SK-N-SH (cell line): ENCODE measurements at regions not wholly inside any gene's neighbourhood (a gene's known extent, or its start where the extent isn't known, plus 50 kb on each side); places are given as distances from the start of the nearest gene placed in this dataset.

Source experiments
- CTCF ChIA-PET: fragments of 300-600, 350-600 bp; formaldehyde crosslinking; extraction: SDS; loops from one replicate; lab custom pipeline; 2021; lab: Yijun Ruan, JAX
- POLR2A ChIA-PET: fragments of 350-600 bp; sonication (Branson Sonifier 250); formaldehyde crosslinking; extraction: SDS; loops from one replicate; lab custom pipeline; 2020; ENCODE audit warnings: antibody characterized with exemption, inconsistent platforms; lab: Yijun Ruan, JAX
- DNase-seq: peaks from one replicate; pipeline ENCODE4 v3.0.0; 2012
- H2AFZ ChIP-seq: fragments of 200-600 bp; sonication (generic); 2 replicates; pipeline ENCODE4 v1.8.1; 2016; ENCODE audit warnings: antibody characterized with exemption, mild to moderate bottlenecking, low read depth
- H3F3A ChIP-seq: fragments of 200-600 bp; sonication (generic); replicated peaks from 2 replicates; pipeline ENCODE3; 2016; ENCODE audit warnings: antibody characterized with exemption, mild to moderate bottlenecking; ENCODE audit not compliant: insufficient read depth
- H3K27ac ChIP-seq, 2 experiments: fragments of 200-500 bp in 1 of 2; fragments of 200-600 bp in 1 of 2; sonication (Bioruptor generic) in 1 of 2; sonication (generic), shearing (Covaris generic) in 1 of 2; 2 replicates each; pipeline versions ENCODE4 v1.5.1 to v1.6.1; 2014 to 2016; ENCODE audit warnings: low read depth in 2 of 2, inconsistent platforms in 1 of 2, low read length in 1 of 2, mild to moderate bottlenecking in 1 of 2, mixed read lengths in 1 of 2
- H3K27me3 ChIP-seq: fragments of 200-600 bp; sonication (generic), shearing (Covaris generic); 2 replicates; pipeline ENCODE4 v1.6.1; 2016; ENCODE audit warnings: mixed run types; ENCODE audit not compliant: insufficient read depth
- H3K36me3 ChIP-seq, 2 experiments: fragments of 200-500 bp in 1 of 2; fragments of 200-600 bp in 1 of 2; sonication (Bioruptor generic) in 1 of 2; sonication (generic) in 1 of 2; replicated peaks in 1 of 2; 2 replicates each; pipeline versions ENCODE3 to v1.5.1; 2014 to 2016; ENCODE audit warnings: low read length in 1 of 2, mild to moderate bottlenecking in 1 of 2; ENCODE audit not compliant: insufficient read depth in 2 of 2, control insufficient read depth in 1 of 2
- H3K4me1 ChIP-seq, 2 experiments: fragments of 200-500 bp in 1 of 2; fragments of 200-600 bp in 1 of 2; sonication (Bioruptor generic) in 1 of 2; sonication (generic), shearing (Covaris generic) in 1 of 2; 2 replicates each; pipeline versions ENCODE4 v1.5.1 to v1.6.1; 2014 to 2016; ENCODE audit warnings: low read depth in 1 of 2, low read length in 1 of 2, mixed run types in 1 of 2; ENCODE audit not compliant: insufficient read depth in 2 of 2, control insufficient read depth in 1 of 2
- H3K4me2 ChIP-seq: fragments of 200-600 bp; sonication (generic), shearing (Covaris generic); 2 replicates; pipeline ENCODE4 v1.6.1; 2017; ENCODE audit warnings: mixed run types
- H3K4me3 ChIP-seq, 2 experiments: fragments of 200-500 bp in 1 of 2; fragments of 200-600 bp in 1 of 2; sonication (Bioruptor generic) in 1 of 2; sonication (generic), shearing (Covaris generic) in 1 of 2; 2 replicates each; pipeline versions ENCODE4 v1.5.1 to v1.8.1; 2014 to 2016; ENCODE audit warnings: low read depth in 2 of 2, inconsistent platforms in 1 of 2, low read length in 1 of 2, mild to moderate bottlenecking in 1 of 2, mixed read lengths in 1 of 2, moderate library complexity in 1 of 2
- H3K79me2 ChIP-seq: fragments of 200-600 bp; sonication (generic); 2 replicates; pipeline ENCODE4 v1.8.1; 2017; ENCODE audit warnings: mild to moderate bottlenecking; ENCODE audit not compliant: insufficient read depth
- H3K9ac ChIP-seq: fragments of 200-600 bp; sonication (generic); 2 replicates; pipeline ENCODE4 v1.6.1; 2017; ENCODE audit warnings: mixed run types
- H3K9me2 ChIP-seq: fragments of 200-600 bp; sonication (generic); 2 replicates; pipeline ENCODE4 v1.6.1; 2017; ENCODE audit warnings: mixed run types
- H3K9me3 ChIP-seq: fragments of 200-600 bp; sonication (generic); 2 replicates; pipeline ENCODE4 v1.6.1; 2017; ENCODE audit warnings: mixed run types, mild to moderate bottlenecking, moderate library complexity
- H4K20me1 ChIP-seq: fragments of 200-600 bp; sonication (generic); 2 replicates; pipeline ENCODE4 v1.6.1; 2017; ENCODE audit warnings: mild to moderate bottlenecking, mixed run types; ENCODE audit not compliant: insufficient read depth
- CTCF ChIP-seq: fragments of 200-600 bp; sonication (generic); IDR thresholded peaks from 2 replicates; pipeline ENCODE4 v1.6.1; 2017; ENCODE audit warnings: antibody characterized with exemption, mild to moderate bottlenecking, moderate library complexity
- ELF1 ChIP-seq: IDR thresholded peaks from 2 replicates; pipeline ENCODE4 v1.4.0; 2012
- EP300 ChIP-seq, 2 experiments: IDR thresholded peaks; 2 replicates each; pipeline versions ENCODE4 v1.4.0 to v1.6.1; 2012; ENCODE audit warnings: borderline replicate concordance in 1 of 2, low read depth in 1 of 2, low read length in 1 of 2
- EZH2phosphoT487 ChIP-seq: fragments of 200-600 bp; sonication (generic); IDR thresholded peaks from 2 replicates; pipeline ENCODE4 v1.6.1; 2017; ENCODE audit warnings: low read depth, mixed run types, mild to moderate bottlenecking, antibody characterized with exemption, moderate library complexity, borderline replicate concordance
- FOSL2 ChIP-seq: IDR thresholded peaks from 2 replicates; pipeline ENCODE4 v1.4.0; 2012; ENCODE audit warnings: low read depth, mild to moderate bottlenecking, moderate library complexity, borderline replicate concordance
- IRF3 ChIP-seq: fragments of 150-350 bp; IDR thresholded peaks from 2 replicates; pipeline ENCODE4 v1.6.1; 2016; ENCODE audit warnings: mild to moderate bottlenecking, low read depth, low read length
- JUND ChIP-seq: IDR thresholded peaks from 2 replicates; pipeline ENCODE4 v1.4.0; 2012
- MAX ChIP-seq: IDR thresholded peaks from 2 replicates; pipeline ENCODE4 v1.4.0; 2012; ENCODE audit warnings: low read depth
- MEF2A ChIP-seq: IDR thresholded peaks from 2 replicates; pipeline ENCODE4 v1.4.0; 2012; ENCODE audit warnings: low read depth, borderline replicate concordance
- MXI1 ChIP-seq: IDR thresholded peaks from 2 replicates; pipeline ENCODE4 v1.6.1; 2012; ENCODE audit warnings: mild to moderate bottlenecking, low read depth, low read length, improper control_type of control experiment
- NFIC ChIP-seq: IDR thresholded peaks from 2 replicates; pipeline ENCODE4 v1.4.0; 2012; ENCODE audit warnings: borderline replicate concordance
- NRF1 ChIP-seq: IDR thresholded peaks from 2 replicates; pipeline ENCODE4 v1.6.1; 2012; ENCODE audit warnings: low read depth, mild to moderate bottlenecking, low read length
- PBX3 ChIP-seq: IDR thresholded peaks from 2 replicates; pipeline ENCODE4; 2012
- RAD21 ChIP-seq: IDR thresholded peaks from 2 replicates; pipeline ENCODE4 v1.6.1; 2012; ENCODE audit warnings: mild to moderate bottlenecking, low read length
- RCOR1 ChIP-seq: fragments of 150-350 bp; IDR thresholded peaks from 2 replicates; pipeline ENCODE4 v1.6.1; 2017; ENCODE audit warnings: antibody characterized with exemption, low read length
- RFX5 ChIP-seq: IDR thresholded peaks from 2 replicates; pipeline ENCODE4 v1.6.1; 2012; ENCODE audit warnings: mild to moderate bottlenecking, improper control_type of control experiment, low read length
- SIN3A ChIP-seq: IDR thresholded peaks from 2 replicates; pipeline ENCODE4 v1.6.1; 2012; ENCODE audit warnings: low read depth, mild to moderate bottlenecking, low read length, moderate library complexity, borderline replicate concordance
- SMC3 ChIP-seq: IDR thresholded peaks from 2 replicates; pipeline ENCODE4 v1.6.1; 2012; ENCODE audit warnings: low read depth, low read length, improper control_type of control experiment
- TCF12 ChIP-seq: IDR thresholded peaks from 2 replicates; pipeline ENCODE4 v1.4.0; 2012
- TEAD4 ChIP-seq: IDR thresholded peaks from 2 replicates; pipeline ENCODE4 v1.4.0; 2012; ENCODE audit warnings: mild to moderate bottlenecking, borderline replicate concordance; ENCODE audit not compliant: insufficient read depth
- USF2 ChIP-seq: fragments of 150-350 bp; IDR thresholded peaks from 2 replicates; pipeline ENCODE4 v1.6.1; 2017; ENCODE audit warnings: antibody characterized with exemption, low read length, low read depth, borderline replicate concordance
- YY1 ChIP-seq: IDR thresholded peaks from 2 replicates; pipeline ENCODE4 v1.4.0; 2012; ENCODE audit warnings: low read depth, mild to moderate bottlenecking
- WGBS: methylation state at CpG from one replicate; pipeline ENCODE4 v1.1.6; 2017; ENCODE audit warnings: low lambda C conversion rate; 5-methylcytosine and 5-hydroxymethylcytosine counted together

- TF ChIP-seq IRF3 (no peak), FOSL2 (no peak), RCOR1 (no peak), TEAD4 (no peak), NRF1 (no peak), TCF12 (no peak), USF2 (no peak), SMC3 (no peak)
- TF ChIP-seq, all 33 proteins: peak for 0
These were observed 136.8 kb upstream of the FMN2 start (continued) for GRCh38 chr1:239954836-239955235.

GRCh38 chr1:239955431-239955830 is 136.3 kb upstream of the FMN2 start:
- Histone ChIP-seq H3K36me3 (no peaks in the 10 kb centered on the region), H3K27me3 (peaks cover 2% of the 10 kb centered on the region; the same call in 1 of the 2 replicates), H3K9me2 (no peaks in the 10 kb centered on the region), H4K20me1 (no peaks in the 10 kb centered on the region), H3K79me2 (no peaks in the 10 kb centered on the region), H3K4me1 (peaks cover 0 to 20% of the 10 kb centered on the region in 2 experiments; a peak in 2 of 4 replicates), H3K27ac (no peak overlapping the region), H3K4me3 (no peak overlapping the region), H2AFZ (no peak overlapping the region), H3F3A (no peaks in the 10 kb centered on the region), H3K9ac (no peak overlapping the region), H3K4me2 (no peak overlapping the region), H3K9me3 (no peaks in the 10 kb centered on the region)
- CTCF ChIA-PET: interaction anchor here (4.4 to 10.5 kb wide), 2 partner anchors 16 to 32 kb away, joined by 22 to 324 read pairs; no protein-coding TSS in a partner anchor
- DNase-seq: no peak
- POLR2A ChIA-PET: interaction anchor here (1.3 kb wide), 1 partner anchor 8 kb away, joined by 7 read pairs; no protein-coding TSS in a partner anchor
- WGBS: 76% methylated on average over 11 of the region's 12 CpGs
- TF ChIP-seq JUND (no peak), EP300 (IDR thresholded peaks at IDR 0.05; ENCODE audit: borderline replicate concordance in 1 of 2, low read depth in 1 of 2, low read length in 1 of 2) (no peak), YY1 (no peak), MEF2A (no peak), MAX (no peak), USF2 (no peak), MXI1 (no peak), CTCF (no peak), RFX5 (no peak), TEAD4 (no peak), FOSL2 (no peak), ELF1 (no peak), NRF1 (no peak), PBX3 (no peak), RAD21 (no peak), SIN3A (no peak), EZH2phosphoT487 (no peak), NFIC (no peak)
